Natural killer cell (primary cell): ENCODE measurements at regions not wholly inside any gene's neighbourhood (a gene's known extent, or its start where the extent isn't known, plus 50 kb on each side); places are given as distances from the start of the nearest gene placed in this dataset.

ENCODE experiments used
- ATAC-seq, 3 donors: fragments of 150-1000 bp in 2 of 3; fragments of 200-7000 bp in 1 of 3; cut with Tn5 transposase; 1 replicate in 1 of 3; 2 replicates in 2 of 3; pipeline ENCODE4 v1.10.0; 2021; ENCODE audit warnings: mild to moderate bottlenecking in 2 of 3, moderate library complexity in 2 of 3
- DNase-seq, 2 donors: peaks; one replicate each; pipeline versions ENCODE4 v3.0.0 to v3.0.0-alpha.2; 2013 to 2021; ENCODE audit warnings: mixed read lengths in 1 of 2
- H3K27ac ChIP-seq: one replicate; pipeline ENCODE4 v1.5.1; 2013; ENCODE audit warnings: mild to moderate bottlenecking, low read length
- H3K27me3 ChIP-seq: one replicate; pipeline ENCODE4 v1.6.1; 2013; ENCODE audit warnings: low read length; ENCODE audit not compliant: control insufficient read depth, insufficient read depth
- H3K36me3 ChIP-seq: one replicate; pipeline ENCODE4 v1.6.1; 2013; ENCODE audit warnings: low read length; ENCODE audit not compliant: control insufficient read depth, insufficient read depth
- H3K4me1 ChIP-seq: one replicate; pipeline ENCODE4 v1.6.1; 2013; ENCODE audit warnings: low read length; ENCODE audit not compliant: control insufficient read depth, insufficient read depth
- H3K4me3 ChIP-seq: one replicate; pipeline ENCODE4 v1.5.1; 2013; ENCODE audit warnings: low read length
- H3K9me3 ChIP-seq: one replicate; pipeline ENCODE4 v1.6.1; 2013; ENCODE audit warnings: low read length; ENCODE audit not compliant: control insufficient read depth, insufficient read depth
- H3K27ac Mint-ChIP-seq, 2 donors: one replicate each; pipeline ENCODE4 v1.8.0; 2022; ENCODE audit warnings: mild to moderate bottlenecking in 2 of 2, mixed read lengths in 2 of 2, moderate library complexity in 1 of 2
- H3K27me3 Mint-ChIP-seq, 2 donors: one replicate each; pipeline ENCODE4 v1.8.0; 2022; ENCODE audit warnings: low read depth in 2 of 2, mixed read lengths in 2 of 2
- H3K36me3 Mint-ChIP-seq: one replicate; pipeline ENCODE4 v1.8.0; 2022; ENCODE audit warnings: mixed read lengths
- H3K4me1 Mint-ChIP-seq, 2 donors: one replicate each; pipeline ENCODE4 v1.8.0; 2022; ENCODE audit warnings: mixed read lengths in 2 of 2
- H3K4me3 Mint-ChIP-seq: one replicate; pipeline ENCODE4 v1.8.0; 2022; ENCODE audit warnings: mild to moderate bottlenecking, moderate library complexity, mixed read lengths
- H3K9me3 Mint-ChIP-seq, 2 donors: one replicate each; pipeline ENCODE4 v1.8.0; 2022; ENCODE audit warnings: mixed read lengths in 2 of 2
- WGBS: methylation state at CpG from one replicate; pipeline ENCODE4 v1.1.7; 2013; ENCODE audit warnings: missing lambda C conversion rate; ENCODE audit not compliant: insufficient coverage; 5-methylcytosine and 5-hydroxymethylcytosine counted together
- intact Hi-C: fragments of 100-400 bp; cut with micrococcal nuclease; formaldehyde crosslinking; loops from one replicate; pipeline ENCODE4 v1.14.2; 2022
- TF ChIP-seq, protein P1 (sequence below): fragments of 200-600 bp; IDR thresholded peaks from one replicate; pipeline ENCODE4 v1.8.0; 2022; ENCODE audit warnings: antibody characterized with exemption

DNA sequence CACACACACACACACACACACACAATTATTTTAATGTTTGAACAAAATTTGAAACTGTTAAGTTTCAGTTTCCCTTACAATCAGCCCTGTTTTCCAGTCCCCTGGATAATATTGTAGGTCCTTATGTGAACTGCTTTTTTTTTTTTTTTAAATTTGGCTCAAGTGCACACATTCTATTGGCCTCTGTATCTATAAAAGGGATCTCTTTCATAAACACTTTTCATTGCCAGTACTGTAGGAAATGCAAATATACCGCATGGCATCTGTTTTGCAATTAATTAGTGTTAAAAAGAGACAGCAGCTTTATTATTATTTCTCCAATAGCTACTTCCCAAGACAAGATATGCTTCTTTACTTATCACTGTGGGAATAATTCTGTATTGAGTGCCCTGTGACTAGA, 738.7 kb downstream of the EPHA4 start:
- Histone ChIP-seq H3K4me3 (no peak overlapping the region), H3K4me1 (no peaks in the 10 kb centered on the region), H3K27ac (no peak overlapping the region), H3K27me3 (no peaks in the 10 kb centered on the region), H3K36me3 (no peaks in the 10 kb centered on the region), H3K9me3 (no peaks in the 10 kb centered on the region)
- DNase-seq (no peak), ATAC-seq (no peak)
- Mint-ChIP-seq H3K27ac (no peak overlapping the region), H3K9me3 (no peaks in the 10 kb centered on the region), H3K36me3 (no peaks in the 10 kb centered on the region), H3K4me3 (no peak overlapping the region), H3K27me3 (no peaks in the 10 kb centered on the region), H3K4me1 (no peaks in the 10 kb centered on the region)
- no CpG with 5 or more reads among the region's 1 CpG for WGBS
- intact Hi-C loops, result no loop called here
- TF ChIP-seq, protein P1, sequence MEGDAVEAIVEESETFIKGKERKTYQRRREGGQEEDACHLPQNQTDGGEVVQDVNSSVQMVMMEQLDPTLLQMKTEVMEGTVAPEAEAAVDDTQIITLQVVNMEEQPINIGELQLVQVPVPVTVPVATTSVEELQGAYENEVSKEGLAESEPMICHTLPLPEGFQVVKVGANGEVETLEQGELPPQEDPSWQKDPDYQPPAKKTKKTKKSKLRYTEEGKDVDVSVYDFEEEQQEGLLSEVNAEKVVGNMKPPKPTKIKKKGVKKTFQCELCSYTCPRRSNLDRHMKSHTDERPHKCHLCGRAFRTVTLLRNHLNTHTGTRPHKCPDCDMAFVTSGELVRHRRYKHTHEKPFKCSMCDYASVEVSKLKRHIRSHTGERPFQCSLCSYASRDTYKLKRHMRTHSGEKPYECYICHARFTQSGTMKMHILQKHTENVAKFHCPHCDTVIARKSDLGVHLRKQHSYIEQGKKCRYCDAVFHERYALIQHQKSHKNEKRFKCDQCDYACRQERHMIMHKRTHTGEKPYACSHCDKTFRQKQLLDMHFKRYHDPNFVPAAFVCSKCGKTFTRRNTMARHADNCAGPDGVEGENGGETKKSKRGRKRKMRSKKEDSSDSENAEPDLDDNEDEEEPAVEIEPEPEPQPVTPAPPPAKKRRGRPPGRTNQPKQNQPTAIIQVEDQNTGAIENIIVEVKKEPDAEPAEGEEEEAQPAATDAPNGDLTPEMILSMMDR, result no peak

DNA sequence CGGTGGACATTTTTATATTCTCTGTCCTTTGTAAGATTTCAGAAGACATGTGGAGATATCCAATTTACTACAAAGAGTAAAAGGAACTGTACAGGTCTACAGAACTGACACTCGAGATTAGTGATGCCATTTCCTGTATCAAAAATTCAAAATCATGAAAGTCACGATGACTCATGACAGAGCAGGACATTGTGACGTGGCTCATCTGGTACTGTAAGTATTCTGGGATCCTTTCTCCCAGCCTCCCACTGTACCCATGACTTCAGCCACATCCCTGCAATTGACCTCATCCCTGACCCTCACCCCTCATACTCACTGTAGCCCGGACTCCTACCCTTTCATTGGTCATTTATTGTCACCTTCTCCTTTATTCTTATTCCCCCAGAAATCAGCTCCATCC, 736.5 kb downstream of the EPHA4 start:
- intact Hi-C loops, result no loop called here
- TF ChIP-seq, protein P1, result no peak

DNA sequence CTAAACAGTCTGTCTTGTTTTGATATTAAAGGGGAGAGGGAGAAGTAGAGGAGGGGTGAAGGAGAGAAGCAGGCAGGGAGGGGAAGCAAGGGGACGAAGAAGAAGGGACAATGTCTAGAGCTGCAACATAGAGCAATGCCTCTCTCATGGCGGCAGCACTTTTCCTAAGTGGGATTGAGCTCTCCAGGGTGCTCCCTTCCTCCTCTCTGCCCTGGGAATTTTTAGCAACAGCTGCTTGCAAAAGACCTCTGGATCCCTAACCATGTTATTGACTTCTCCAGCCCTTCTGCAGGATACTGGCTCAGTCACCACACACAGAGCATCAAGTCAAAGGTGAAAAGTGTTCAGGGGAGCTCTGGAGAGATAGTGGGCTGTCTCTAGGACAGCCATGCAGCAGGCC, 734.9 kb downstream of the EPHA4 start:
- no peaks in the 10 kb centered on the region for H3K9me3 ChIP-seq
- 86% methylated on average over 2 of the region's 2 CpGs for WGBS
- Mint-ChIP-seq H3K27ac (no peak overlapping the region), H3K4me1 (no peaks in the 10 kb centered on the region), H3K4me3 (no peak overlapping the region), H3K27me3 (no peaks in the 10 kb centered on the region), H3K36me3 (no peaks in the 10 kb centered on the region), H3K9me3 (no peaks in the 10 kb centered on the region)
- H3K36me3 ChIP-seq, result no peaks in the 10 kb centered on the region
- DNase-seq (no peak), ATAC-seq (no peak)
- intact Hi-C loops, result no loop called here
- TF ChIP-seq, protein P1, result no peak
- no peaks in the 10 kb centered on the region for H3K4me1 ChIP-seq
- H3K4me3 ChIP-seq, result no peak overlapping the region
- no peak overlapping the region for H3K27ac ChIP-seq
- no peaks in the 10 kb centered on the region for H3K27me3 ChIP-seq

More for the DNA sequence above, 736.5 kb downstream of the EPHA4 start:
- 60% methylated on average over 5 of the region's 5 CpGs for WGBS
- Mint-ChIP-seq H3K4me1 (no peaks in the 10 kb centered on the region), H3K36me3 (no peaks in the 10 kb centered on the region), H3K4me3 (no peak overlapping the region), H3K27me3 (no peaks in the 10 kb centered on the region), H3K9me3 (no peaks in the 10 kb centered on the region), H3K27ac (no peak overlapping the region)
- Histone ChIP-seq H3K9me3 (no peaks in the 10 kb centered on the region), H3K4me3 (no peak overlapping the region), H3K4me1 (no peaks in the 10 kb centered on the region), H3K36me3 (no peaks in the 10 kb centered on the region), H3K27ac (no peak overlapping the region), H3K27me3 (no peaks in the 10 kb centered on the region)
- no peak for ATAC-seq
- DNase-seq, result no peak

DNA sequence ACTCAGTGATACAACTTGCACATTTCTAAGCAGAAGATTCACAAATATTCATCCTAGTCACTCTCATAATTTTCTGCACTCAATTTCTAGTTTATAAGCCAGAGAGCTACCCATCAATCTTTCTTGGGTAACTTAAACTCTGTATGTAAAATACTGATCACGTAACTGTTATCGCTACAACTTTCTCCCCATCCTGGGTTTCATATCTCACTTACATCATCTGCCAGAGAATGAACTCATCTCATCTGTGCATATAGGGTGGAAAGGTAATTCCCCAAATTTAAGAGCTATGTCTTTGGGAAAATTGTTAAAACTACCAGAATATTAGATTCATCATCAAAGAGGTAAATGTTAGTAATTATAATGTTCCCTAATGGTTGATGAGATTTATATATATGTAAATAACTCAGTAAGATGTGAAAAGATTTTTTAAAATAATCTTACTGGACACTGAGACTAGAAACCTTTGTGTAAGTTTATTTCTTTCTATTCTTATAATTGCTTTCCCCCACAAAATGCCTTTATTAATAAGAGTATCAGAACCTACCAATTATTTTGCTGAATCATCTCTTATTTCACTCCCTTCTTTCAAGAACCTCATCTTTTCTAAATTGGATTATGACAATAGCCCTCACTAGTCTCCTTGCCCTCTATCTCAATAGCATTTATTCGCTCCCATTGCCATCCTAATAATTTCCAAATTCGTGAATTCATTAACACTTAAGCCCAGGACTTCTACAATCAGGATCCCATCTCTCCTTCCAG, 729.0 kb downstream of the EPHA4 start:
- Histone ChIP-seq H3K4me3 (no peak overlapping the region), H3K27me3 (no peaks in the 10 kb centered on the region), H3K27ac (no peak overlapping the region), H3K36me3 (no peaks in the 10 kb centered on the region), H3K4me1 (no peaks in the 10 kb centered on the region), H3K9me3 (no peaks in the 10 kb centered on the region)
- peaks cover 0 to 3% of the 10 kb centered on the region in 2 donors for H3K9me3 Mint-ChIP-seq
- ATAC-seq (no peak), DNase-seq (no peak)
- WGBS, result 80% methylated on average over 4 of the region's 4 CpGs
- no peaks in the 10 kb centered on the region for H3K36me3 Mint-ChIP-seq
- H3K27me3 Mint-ChIP-seq, result no peaks in the 10 kb centered on the region
- no peak overlapping the region for H3K27ac Mint-ChIP-seq
- no peaks in the 10 kb centered on the region for H3K4me1 Mint-ChIP-seq
- intact Hi-C loops, result no loop called here
- TF ChIP-seq, protein P1, result no peak
- no peak overlapping the region for H3K4me3 Mint-ChIP-seq
